Muscle of arm (tissue), 1 donor: ENCODE measurements at regions not wholly inside any gene's neighbourhood (a gene's known extent, or its start where the extent isn't known, plus 50 kb on each side); places are given as distances from the start of the nearest gene placed in this dataset.

Source experiments
- DNase-seq: peaks from one replicate; pipeline ENCODE4 v3.0.0-alpha.2; 2013

- no peak for DNase-seq
Measured at GRCh38 chr9:88791105-88791805, 200.0 kb upstream of the S1PR3 start.

- no peak for DNase-seq
Measured at GRCh38 chr9:88792502-88792901, 198.8 kb upstream of the S1PR3 start.

- no peak for DNase-seq
Measured at GRCh38 chr9:88794100-88794499, 197.2 kb upstream of the S1PR3 start.

- no peak for DNase-seq
Measured at GRCh38 chr9:88796947-88797346, 194.3 kb upstream of the S1PR3 start.

- DNase-seq = no peak
Measured at GRCh38 chr9:88798476-88798875, 192.8 kb upstream of the S1PR3 start.

GRCh38 chr9:88799541-88800328, 191.5 kb upstream of the S1PR3 start:
- no peak for DNase-seq

GRCh38 chr9:88800329-88800682, 191.0 kb upstream of the S1PR3 start:
- DNase-seq = no peak

- no peak for DNase-seq
Measured at GRCh38 chr9:88801214-88801796, 190.0 kb upstream of the S1PR3 start.

- DNase-seq = no peak
Measured at GRCh38 chr9:88802533-88802932, 188.7 kb upstream of the S1PR3 start.

GRCh38 chr9:88803546-88804253, 187.6 kb upstream of the S1PR3 start:
- DNase-seq = no peak

GRCh38 chr9:88804254-88804596, 187.0 kb upstream of the S1PR3 start:
- no peak for DNase-seq

GRCh38 chr9:88805217-88805943, 185.9 kb upstream of the S1PR3 start:
- no peak for DNase-seq

GRCh38 chr9:88807426-88807825, 183.8 kb upstream of the S1PR3 start:
- no peak for DNase-seq

GRCh38 chr9:88808019-88808656, 183.1 kb upstream of the S1PR3 start:
- no peak for DNase-seq

GRCh38 chr9:88808761-88809354, 182.4 kb upstream of the S1PR3 start:
- no peak for DNase-seq

GRCh38 chr9:88809355-88810161, 181.7 kb upstream of the S1PR3 start:
- DNase-seq = no peak

- DNase-seq = no peak
Measured at GRCh38 chr9:88810826-88811225, 180.4 kb upstream of the S1PR3 start.

- DNase-seq = no peak
Measured at GRCh38 chr9:88811511-88811910, 179.8 kb upstream of the S1PR3 start.

- no peak for DNase-seq
Measured at GRCh38 chr9:88812938-88813637, 178.2 kb upstream of the S1PR3 start.
